Prostate gland (tissue), 2 donors: ENCODE measurements at regions not wholly inside any gene's neighbourhood (a gene's known extent, or its start where the extent isn't known, plus 50 kb on each side); places are given as distances from the start of the nearest gene placed in this dataset.

Experiments used
- DNase-seq: peaks from one replicate; pipeline ENCODE4 v3.0.0-alpha.2; 2019; ENCODE audit warnings: low spot score
- H3K27ac ChIP-seq, 2 donors: fragments of 200-600 bp; sonication (generic); 2 replicates each; pipeline ENCODE4 v1.5.1; 2017 to 2019
- H3K27me3 ChIP-seq: fragments of 200-600 bp; sonication (generic); replicated peaks from 2 replicates; pipeline ENCODE4 v1.5.1; 2019; ENCODE audit not compliant: insufficient read depth
- H3K36me3 ChIP-seq, 2 donors: fragments of 200-600 bp; sonication (generic); 1 replicate in 1 of 2; 2 replicates in 1 of 2; pipeline versions ENCODE4 v1.5.1 to v1.8.1; 2017 to 2019
- H3K4me1 ChIP-seq: fragments of 200-600 bp; sonication (generic); replicated peaks from 2 replicates; pipeline ENCODE4 v1.5.1; 2019
- H3K4me3 ChIP-seq, 2 donors: fragments of 200-600 bp; sonication (generic); 2 replicates each; pipeline ENCODE4 v1.5.1; 2017 to 2019
- H3K9me3 ChIP-seq: fragments of 200-600 bp; sonication (generic); 2 replicates; pipeline ENCODE4 v1.5.1; 2017
- POLR2A ChIP-seq: fragments of 450-650 bp; IDR thresholded peaks from one replicate; pipeline ENCODE4 v1.6.1; 2016; ENCODE audit warnings: antibody characterized with exemption, mild to moderate bottlenecking
- POLR2AphosphoS5 ChIP-seq: sonication (generic); formaldehyde crosslinking; IDR thresholded peaks from one replicate; pipeline ENCODE4 v1.6.1; 2017; ENCODE audit warnings: antibody characterized with exemption
- WGBS: methylation state at CpG from one replicate; pipeline ENCODE4 v1.1.5; 2018; 5-methylcytosine and 5-hydroxymethylcytosine counted together
- intact Hi-C: fragments of 100-400 bp; cut with DNase I; formaldehyde crosslinking; loops from one replicate; pipeline ENCODE4 v1.14.2; 2022
- TF ChIP-seq, protein P1 (sequence below), 4 experiments: fragments of 200-600 bp in 2 of 4; fragments of 450-650 bp in 2 of 4; sonication (generic) in 2 of 4; IDR thresholded peaks; 1 replicate in 3 of 4; 2 replicates in 1 of 4; pipeline ENCODE4 v1.5.1; 2016 to 2019; ENCODE audit warnings: antibody characterized with exemption in 4 of 4, mild to moderate bottlenecking in 2 of 4, moderate library complexity in 2 of 4

DNA sequence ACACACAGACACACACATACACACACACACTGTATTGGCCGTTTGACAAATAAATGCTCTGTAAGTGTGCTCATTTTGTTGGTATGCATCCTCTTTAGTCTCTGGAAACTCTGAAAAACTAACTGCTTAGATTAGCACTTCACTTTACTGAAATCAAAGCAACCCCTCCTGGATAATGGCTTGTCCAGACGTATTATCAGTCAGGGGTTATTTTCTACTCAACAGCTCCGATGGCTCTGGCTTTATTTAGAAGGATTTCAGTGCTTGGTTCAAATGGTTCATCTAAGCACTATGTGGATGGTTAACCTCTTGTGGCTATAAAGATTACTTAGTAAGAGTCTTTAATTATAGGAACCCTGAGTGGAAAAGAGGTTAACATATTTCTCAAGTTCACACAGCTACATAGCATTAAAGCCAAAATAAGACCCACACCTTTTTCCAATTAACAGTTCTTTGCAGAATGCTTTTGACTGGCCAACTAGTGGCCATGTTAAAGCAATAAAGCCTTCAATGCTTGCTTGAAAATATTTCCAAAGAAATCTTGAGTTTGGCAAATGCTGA, 516.1 kb upstream of the NAALADL2 start:
- DNase-seq, result no peak
- WGBS, result 76% methylated on average over 3 of the region's 3 CpGs
- no peaks in the 10 kb centered on the region for H3K36me3 ChIP-seq
- TF ChIP-seq POLR2A (no peak), POLR2AphosphoS5 (no peak)
- TF ChIP-seq, protein P1, sequence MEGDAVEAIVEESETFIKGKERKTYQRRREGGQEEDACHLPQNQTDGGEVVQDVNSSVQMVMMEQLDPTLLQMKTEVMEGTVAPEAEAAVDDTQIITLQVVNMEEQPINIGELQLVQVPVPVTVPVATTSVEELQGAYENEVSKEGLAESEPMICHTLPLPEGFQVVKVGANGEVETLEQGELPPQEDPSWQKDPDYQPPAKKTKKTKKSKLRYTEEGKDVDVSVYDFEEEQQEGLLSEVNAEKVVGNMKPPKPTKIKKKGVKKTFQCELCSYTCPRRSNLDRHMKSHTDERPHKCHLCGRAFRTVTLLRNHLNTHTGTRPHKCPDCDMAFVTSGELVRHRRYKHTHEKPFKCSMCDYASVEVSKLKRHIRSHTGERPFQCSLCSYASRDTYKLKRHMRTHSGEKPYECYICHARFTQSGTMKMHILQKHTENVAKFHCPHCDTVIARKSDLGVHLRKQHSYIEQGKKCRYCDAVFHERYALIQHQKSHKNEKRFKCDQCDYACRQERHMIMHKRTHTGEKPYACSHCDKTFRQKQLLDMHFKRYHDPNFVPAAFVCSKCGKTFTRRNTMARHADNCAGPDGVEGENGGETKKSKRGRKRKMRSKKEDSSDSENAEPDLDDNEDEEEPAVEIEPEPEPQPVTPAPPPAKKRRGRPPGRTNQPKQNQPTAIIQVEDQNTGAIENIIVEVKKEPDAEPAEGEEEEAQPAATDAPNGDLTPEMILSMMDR (IDR thresholded peaks at IDR 0.05), result no peak
- H3K27ac ChIP-seq, result no peak overlapping the region
- no peak overlapping the region for H3K4me3 ChIP-seq
- no peaks in the 10 kb centered on the region for H3K27me3 ChIP-seq
- peaks cover 6% of the 10 kb centered on the region for H3K4me1 ChIP-seq
- H3K9me3 ChIP-seq, result no peaks in the 10 kb centered on the region
- intact Hi-C loops, result no loop called here

DNA sequence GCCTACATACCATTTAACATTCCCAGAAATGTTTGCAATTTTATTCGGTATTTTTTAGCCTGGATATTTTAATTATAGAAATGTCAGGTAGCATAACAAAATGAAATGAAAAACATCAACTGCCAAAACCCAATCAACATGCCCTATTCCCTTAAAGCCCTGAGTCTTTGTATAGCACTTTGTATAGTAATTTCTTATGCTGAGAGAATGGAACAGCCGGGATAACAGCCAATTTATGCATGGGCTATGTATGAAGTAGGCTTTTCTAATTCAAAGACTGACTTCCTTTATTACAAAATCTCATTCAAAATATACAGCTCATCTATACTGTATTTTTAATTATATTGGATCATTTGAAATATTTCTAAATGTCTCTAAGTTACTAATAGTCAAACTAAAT, 513.0 kb upstream of the NAALADL2 start:
- no peak for DNase-seq
- Histone ChIP-seq H3K27ac (no peak overlapping the region), H3K4me3 (no peak overlapping the region), H3K9me3 (no peaks in the 10 kb centered on the region), H3K27me3 (no peaks in the 10 kb centered on the region), H3K36me3 (no peaks in the 10 kb centered on the region), H3K4me1 (no peaks in the 10 kb centered on the region)
- intact Hi-C loops, result no loop called here
- TF ChIP-seq POLR2A (no peak), POLR2AphosphoS5 (no peak)
- TF ChIP-seq, protein P1 (IDR thresholded peaks at IDR 0.05), result no peak
- WGBS, result 93% methylated on average over 2 of the region's 2 CpGs

DNA sequence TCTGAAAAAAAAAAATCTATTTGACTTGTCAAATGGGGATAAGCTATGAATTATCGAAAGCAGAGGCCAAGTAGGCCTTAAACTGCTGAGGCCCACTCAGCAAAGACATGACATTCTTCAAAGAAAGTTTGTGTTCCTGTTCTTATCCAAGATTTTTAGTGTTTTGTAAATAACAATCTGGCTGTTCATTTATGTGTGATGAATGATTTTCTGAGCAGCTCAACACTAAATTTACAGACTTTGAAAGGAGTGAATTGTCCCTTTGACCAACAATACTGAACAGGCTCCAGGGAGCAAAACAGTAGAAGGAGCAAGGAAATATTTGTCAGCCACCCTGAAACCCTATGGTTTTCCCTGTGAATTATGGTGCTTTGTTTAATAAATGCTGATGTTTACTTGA, 512.6 kb upstream of the NAALADL2 start:
- no peak for DNase-seq
- 53% methylated on average over 1 of the region's 1 CpG for WGBS
- H3K4me3 ChIP-seq, result no peak overlapping the region
- H3K36me3 ChIP-seq, result no peaks in the 10 kb centered on the region
- TF ChIP-seq POLR2AphosphoS5, result no peak
- TF ChIP-seq, protein P1 (IDR thresholded peaks at IDR 0.05), result no peak
- TF ChIP-seq POLR2A, result no peak
- H3K27ac ChIP-seq, result no peak overlapping the region
- H3K9me3 ChIP-seq, result no peaks in the 10 kb centered on the region
- intact Hi-C loops, result no loop called here
- no peaks in the 10 kb centered on the region for H3K27me3 ChIP-seq
- no peaks in the 10 kb centered on the region for H3K4me1 ChIP-seq

DNA sequence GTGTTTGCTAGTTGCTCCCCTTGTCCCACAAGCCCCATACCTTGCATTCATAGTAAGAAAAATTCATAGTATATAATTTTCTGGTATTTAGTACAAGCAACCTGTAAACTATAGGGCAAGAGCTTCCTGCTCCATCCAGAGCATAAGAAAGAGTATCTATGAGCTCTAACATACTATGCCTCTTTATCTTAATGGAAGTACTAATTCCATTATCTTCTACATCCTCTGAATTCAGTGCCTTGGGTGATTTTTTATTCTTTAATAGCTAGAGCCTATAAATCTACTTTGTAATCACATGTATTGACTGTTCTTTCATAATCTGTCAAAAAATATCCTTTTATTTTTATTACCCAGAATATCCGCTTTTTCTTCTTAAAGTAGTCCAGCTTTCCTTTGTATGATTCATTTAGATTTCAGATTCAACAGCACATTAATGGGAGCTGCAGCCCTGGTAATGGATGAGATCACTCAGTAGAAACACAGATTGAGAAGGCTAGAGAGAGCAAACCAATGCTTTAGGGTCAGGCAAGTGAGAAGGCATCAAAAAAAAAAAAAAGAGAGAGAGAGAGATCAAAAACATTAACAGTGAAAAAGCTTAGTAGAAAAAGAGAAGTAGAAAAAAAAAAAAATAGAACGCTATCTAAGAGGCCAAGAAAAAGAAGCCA, 511.5 kb upstream of the NAALADL2 start:
- H3K4me3 ChIP-seq, result no peak overlapping the region
- H3K4me1 ChIP-seq, result no peaks in the 10 kb centered on the region
- H3K9me3 ChIP-seq, result no peaks in the 10 kb centered on the region
- no peak overlapping the region for H3K27ac ChIP-seq
- TF ChIP-seq POLR2AphosphoS5 (no peak), POLR2A (no peak)
- TF ChIP-seq, protein P1 (IDR thresholded peaks at IDR 0.05), result no peak
- no peak for DNase-seq
- WGBS, result 89% methylated on average over 2 of the region's 2 CpGs
- no peaks in the 10 kb centered on the region for H3K36me3 ChIP-seq
- H3K27me3 ChIP-seq, result no peaks in the 10 kb centered on the region
- intact Hi-C loops, result no loop called here

DNA sequence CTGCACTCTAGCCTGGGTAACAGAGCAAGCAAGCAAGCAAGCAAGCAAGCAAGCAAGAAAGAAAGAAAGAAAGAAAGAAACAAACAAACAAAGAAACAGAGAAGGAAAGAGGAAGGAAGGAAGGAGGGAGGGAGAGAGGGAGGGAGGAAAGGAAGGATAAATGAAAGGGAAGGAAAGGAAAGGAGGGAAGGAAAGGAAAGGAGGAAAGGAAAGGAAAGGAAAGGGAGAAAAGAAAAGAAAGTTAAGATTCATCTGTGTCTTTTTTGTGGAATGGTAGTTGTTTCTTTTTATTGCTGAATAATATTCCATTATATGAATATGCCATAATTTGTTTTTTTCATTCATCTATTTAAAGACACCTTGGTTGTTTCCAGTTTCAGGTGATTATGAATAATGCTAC, 506.9 kb upstream of the NAALADL2 start:
- Histone ChIP-seq H3K36me3 (no peaks in the 10 kb centered on the region), H3K27me3 (no peaks in the 10 kb centered on the region), H3K4me1 (no peaks in the 10 kb centered on the region), H3K27ac (no peak overlapping the region), H3K4me3 (no peak overlapping the region), H3K9me3 (no peaks in the 10 kb centered on the region)
- TF ChIP-seq POLR2A, result no peak
- TF ChIP-seq, protein P1 (IDR thresholded peaks at IDR 0.05), result no peak
- TF ChIP-seq POLR2AphosphoS5, result no peak
- intact Hi-C loops, result no loop called here
- no peak for DNase-seq
